ENCODE measurements at regions not wholly inside any gene's neighbourhood (a gene's known extent, or its start where the extent isn't known, plus 50 kb on each side); places are given as distances from the start of the nearest gene placed in this dataset.

- in situ Hi-C loops (cut with MboI; ENCODE audit: low pct_unique_long_range_greater_than_20kb, low sequenced_read_pairs, unreplicated experiment), result no loop called here
- TF ChIP-seq CTCF (IDR thresholded peaks at IDR 0.05; ENCODE audit: extremely low read depth, insufficient read depth, missing control alignments), result no peak
- DNase-seq (ENCODE audit: low spot score), result no peak
Measured at GRCh38 chr4:13852411-13852810, 224.9 kb upstream of the BOD1L1 start.

GRCh38 chr4:13856387-13856786 is 228.9 kb upstream of the BOD1L1 start:
- TF ChIP-seq CTCF (IDR thresholded peaks at IDR 0.05; ENCODE audit: extremely low read depth, insufficient read depth, missing control alignments), result no peak
- no peak for DNase-seq (ENCODE audit: low spot score)
- in situ Hi-C loops (cut with MboI; ENCODE audit: low pct_unique_long_range_greater_than_20kb, low sequenced_read_pairs, unreplicated experiment), result no loop called here

GRCh38 chr4:13857397-13857796 is 229.9 kb upstream of the BOD1L1 start:
- no peak for DNase-seq (ENCODE audit: low spot score)
- no peak for TF ChIP-seq CTCF (IDR thresholded peaks at IDR 0.05; ENCODE audit: extremely low read depth, insufficient read depth, missing control alignments)
- in situ Hi-C loops (cut with MboI; ENCODE audit: low pct_unique_long_range_greater_than_20kb, low sequenced_read_pairs, unreplicated experiment), result no loop called here

- DNase-seq (ENCODE audit: low spot score), result no peak
- in situ Hi-C loops (cut with MboI; ENCODE audit: low pct_unique_long_range_greater_than_20kb, low sequenced_read_pairs, unreplicated experiment), result no loop called here
- TF ChIP-seq CTCF (IDR thresholded peaks at IDR 0.05; ENCODE audit: extremely low read depth, insufficient read depth, missing control alignments), result no peak
Measured at GRCh38 chr4:13857800-13858199, 230.3 kb upstream of the BOD1L1 start.

GRCh38 chr4:13859423-13859822 is 231.9 kb upstream of the BOD1L1 start:
- DNase-seq (ENCODE audit: low spot score), result no peak
- in situ Hi-C loops (cut with MboI; ENCODE audit: low pct_unique_long_range_greater_than_20kb, low sequenced_read_pairs, unreplicated experiment), result no loop called here
- TF ChIP-seq CTCF (IDR thresholded peaks at IDR 0.05; ENCODE audit: extremely low read depth, insufficient read depth, missing control alignments), result no peak

- no peak for DNase-seq (ENCODE audit: low spot score)
- no peak for TF ChIP-seq CTCF (IDR thresholded peaks at IDR 0.05; ENCODE audit: extremely low read depth, insufficient read depth, missing control alignments)
- in situ Hi-C loops (cut with MboI; ENCODE audit: low pct_unique_long_range_greater_than_20kb, low sequenced_read_pairs, unreplicated experiment), result no loop called here
Measured at GRCh38 chr4:13860126-13860525, 232.6 kb upstream of the BOD1L1 start.
